ENCODE measurements at regions not wholly inside any gene's neighbourhood (a gene's known extent, or its start where the extent isn't known, plus 50 kb on each side); places are given as distances from the start of the nearest gene placed in this dataset.
"Not testable (repeated sequence)": the region's sequence is repeated elsewhere in the genome, so short reads cannot be mapped to it uniquely, and the experiment has no call there.

- TF ChIP-seq Cebpa-rat (IDR thresholded peaks at IDR 0.05): no peak
- Histone ChIP-seq H3K9ac (no peak overlapping the region), H4K20me1 (no peaks in the 10 kb centered on the region), H3K4me3 (no peak overlapping the region), H3K27me3 (no peaks in the 10 kb centered on the region), H3K36me3 (no peaks in the 10 kb centered on the region), H3K4me2 (no peak overlapping the region), H3K27ac (no peak overlapping the region), H3K4me1 (no peaks in the 10 kb centered on the region), H3K9me3 (no peaks in the 10 kb centered on the region)
Measured at GRCh38 chr1:189983166-189983890, 494.3 kb downstream of the BRINP3 start.

DNA sequence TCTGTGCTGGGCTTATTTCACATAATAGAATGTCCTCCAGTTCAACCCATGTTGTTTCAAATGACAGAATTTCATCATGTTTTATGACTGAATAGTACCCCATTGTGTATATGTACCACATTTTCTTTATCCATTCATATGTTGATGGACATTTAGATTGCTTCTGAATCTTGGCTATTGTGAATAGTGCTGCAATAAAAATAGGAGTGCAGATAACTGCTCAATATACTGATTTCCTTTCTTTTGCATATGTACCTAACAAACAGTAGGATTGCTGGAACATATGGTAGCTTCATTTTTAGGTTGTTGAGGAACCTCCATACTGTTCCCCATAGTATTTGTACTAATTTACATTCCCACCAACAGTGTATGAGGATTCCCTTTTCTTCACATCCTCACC lies 491.1 kb downstream of the BRINP3 start:
- H3K4me1 ChIP-seq: no peaks in the 10 kb centered on the region
- H3K9me3 ChIP-seq: no peaks in the 10 kb centered on the region
- H3K27me3 ChIP-seq: no peaks in the 10 kb centered on the region
- no peaks in the 10 kb centered on the region for H3K36me3 ChIP-seq
- H3K9ac ChIP-seq: no peak overlapping the region
- H3K27ac ChIP-seq: no peak overlapping the region
- no peak overlapping the region for H3K4me3 ChIP-seq
- TF ChIP-seq Cebpa-rat (IDR thresholded peaks at IDR 0.05): no peak
- H4K20me1 ChIP-seq: no peaks in the 10 kb centered on the region
- H3K4me2 ChIP-seq: no peak overlapping the region

GRCh38 chr1:189987509-189987908 lies 490.2 kb downstream of the BRINP3 start:
- Histone ChIP-seq H3K27ac (no peak overlapping the region), H3K27me3 (no peaks in the 10 kb centered on the region), H3K4me1 (no peaks in the 10 kb centered on the region), H3K9me3 (peaks cover 4% of the 10 kb centered on the region; the same call in 1 of the 2 replicates), H3K4me2 (no peak overlapping the region), H3K9ac (no peak overlapping the region), H4K20me1 (no peaks in the 10 kb centered on the region), H3K36me3 (no peaks in the 10 kb centered on the region), H3K4me3 (no peak overlapping the region)
- TF ChIP-seq Cebpa-rat (IDR thresholded peaks at IDR 0.05): no peak

GRCh38 chr1:189992856-189993255 lies 484.8 kb downstream of the BRINP3 start:
- peaks cover 11% of the 10 kb centered on the region for H3K9me3 ChIP-seq
- no peaks in the 10 kb centered on the region for H3K27me3 ChIP-seq
- no peak for TF ChIP-seq Cebpa-rat (IDR thresholded peaks at IDR 0.05)
- no peaks in the 10 kb centered on the region for H3K36me3 ChIP-seq
- no peaks in the 10 kb centered on the region for H3K4me1 ChIP-seq
- H4K20me1 ChIP-seq: no peaks in the 10 kb centered on the region
- no peak overlapping the region for H3K4me3 ChIP-seq
- H3K27ac ChIP-seq: no peak overlapping the region
- no peak overlapping the region for H3K9ac ChIP-seq
- no peak overlapping the region for H3K4me2 ChIP-seq

DNA sequence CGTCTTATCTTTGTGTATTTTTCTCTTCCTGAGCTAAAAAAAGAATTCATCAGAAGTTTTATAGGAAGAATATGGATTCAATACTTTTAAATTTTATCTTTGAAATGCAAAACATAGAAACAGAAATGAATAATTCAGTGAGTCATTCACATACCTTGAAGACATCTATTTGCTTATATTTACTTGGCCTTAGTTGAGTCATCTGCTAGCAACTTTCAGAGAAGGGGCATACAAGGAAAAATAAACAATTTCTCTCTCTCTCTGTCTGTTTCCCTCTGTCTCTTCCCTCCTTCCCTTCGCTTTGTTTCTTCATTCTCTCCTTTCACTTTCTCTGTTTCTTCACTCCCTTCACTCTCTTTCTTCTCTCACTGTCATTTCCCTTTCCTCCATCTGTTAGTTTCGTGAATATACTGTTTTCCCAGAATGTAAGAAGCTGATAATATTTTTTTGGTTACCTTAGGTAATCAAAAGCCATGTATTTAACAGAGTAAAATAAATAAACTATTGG lies 477.2 kb downstream of the BRINP3 start:
- Histone ChIP-seq H4K20me1 (no peaks in the 10 kb centered on the region), H3K36me3 (no peaks in the 10 kb centered on the region), H3K9ac (no peak overlapping the region), H3K9me3 (no peaks in the 10 kb centered on the region), H3K4me1 (no peaks in the 10 kb centered on the region), H3K27ac (no peak overlapping the region), H3K4me2 (no peak overlapping the region), H3K27me3 (no peaks in the 10 kb centered on the region), H3K4me3 (no peak overlapping the region)
- TF ChIP-seq Cebpa-rat (IDR thresholded peaks at IDR 0.05): no peak

DNA sequence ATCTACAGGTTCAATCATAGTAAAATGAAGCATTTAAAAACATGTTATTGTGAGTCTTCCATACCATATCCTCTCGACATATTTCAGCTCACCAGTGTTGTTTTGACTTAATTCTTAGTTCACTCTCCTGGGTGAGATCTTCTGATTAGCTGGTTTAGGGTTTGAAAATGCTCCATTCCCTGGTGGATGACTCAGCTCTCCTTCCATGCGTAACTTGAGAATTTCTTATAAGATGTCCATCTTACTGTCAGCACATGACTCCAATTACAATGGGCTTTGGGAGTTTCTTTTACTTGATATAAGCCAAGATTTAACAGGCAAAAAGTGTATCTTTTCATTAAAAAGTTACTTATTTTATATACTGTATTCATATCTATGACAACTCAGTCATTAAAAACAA lies 476.5 kb downstream of the BRINP3 start:
- Histone ChIP-seq H3K4me3 (no peak overlapping the region), H4K20me1 (no peaks in the 10 kb centered on the region), H3K4me1 (no peaks in the 10 kb centered on the region), H3K9ac (no peak overlapping the region), H3K9me3 (no peaks in the 10 kb centered on the region), H3K27me3 (no peaks in the 10 kb centered on the region), H3K4me2 (no peak overlapping the region), H3K27ac (no peak overlapping the region), H3K36me3 (no peaks in the 10 kb centered on the region)
- no peak for TF ChIP-seq Cebpa-rat (IDR thresholded peaks at IDR 0.05)

DNA sequence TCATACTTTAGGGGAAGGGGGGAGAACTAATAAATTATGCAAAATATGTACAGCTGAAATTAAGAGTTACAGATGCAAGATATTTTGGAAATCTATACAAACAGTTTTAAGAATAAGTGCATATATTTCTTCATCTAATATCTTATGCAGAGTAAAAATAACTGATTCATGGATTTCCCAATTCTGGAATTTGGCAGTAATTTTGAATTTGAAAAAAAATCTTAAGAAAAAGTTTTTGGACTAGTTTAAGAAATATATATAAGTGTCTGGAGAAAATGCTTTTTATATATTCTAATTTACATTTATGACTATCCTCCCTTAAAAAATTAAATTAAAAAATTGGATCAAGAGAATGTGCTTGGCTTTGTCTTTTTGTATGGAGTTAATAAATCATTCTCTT lies 474.3 kb downstream of the BRINP3 start:
- no peaks in the 10 kb centered on the region for H3K9me3 ChIP-seq
- H3K4me1 ChIP-seq: no peaks in the 10 kb centered on the region
- H4K20me1 ChIP-seq: no peaks in the 10 kb centered on the region
- no peak for TF ChIP-seq Cebpa-rat (IDR thresholded peaks at IDR 0.05)
- H3K27ac ChIP-seq: no peak overlapping the region
- no peaks in the 10 kb centered on the region for H3K36me3 ChIP-seq
- H3K4me2 ChIP-seq: no peak overlapping the region
- H3K27me3 ChIP-seq: no peaks in the 10 kb centered on the region
- H3K4me3 ChIP-seq: no peak overlapping the region
- no peak overlapping the region for H3K9ac ChIP-seq

DNA sequence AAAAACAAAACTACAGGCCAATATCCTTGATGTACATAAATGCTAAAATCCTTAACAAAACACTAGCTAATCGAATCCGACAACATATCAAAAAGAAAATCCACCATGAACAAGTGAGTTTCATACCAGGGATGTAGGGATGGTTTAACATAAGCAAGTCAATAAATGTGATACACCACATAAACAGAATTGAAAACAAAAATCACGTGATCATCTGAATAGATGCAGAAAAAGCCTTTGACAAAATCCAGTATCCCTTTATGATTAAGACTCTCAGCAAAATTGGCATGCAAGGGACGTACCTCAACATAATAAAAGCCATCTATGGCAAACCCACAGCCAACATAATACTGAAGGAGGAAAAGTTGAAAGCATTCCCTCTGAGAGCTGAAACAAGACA lies 466.1 kb downstream of the BRINP3 start:
- no peak overlapping the region for H3K4me3 ChIP-seq
- H3K4me1 ChIP-seq: no peaks in the 10 kb centered on the region
- no peak overlapping the region for H3K4me2 ChIP-seq
- H3K9me3 ChIP-seq: no peaks in the 10 kb centered on the region
- no peaks in the 10 kb centered on the region for H4K20me1 ChIP-seq
- no peaks in the 10 kb centered on the region for H3K36me3 ChIP-seq
- TF ChIP-seq Cebpa-rat (IDR thresholded peaks at IDR 0.05): no peak
- no peak overlapping the region for H3K27ac ChIP-seq
- H3K9ac ChIP-seq: no peak overlapping the region
- H3K27me3 ChIP-seq: no peaks in the 10 kb centered on the region

DNA sequence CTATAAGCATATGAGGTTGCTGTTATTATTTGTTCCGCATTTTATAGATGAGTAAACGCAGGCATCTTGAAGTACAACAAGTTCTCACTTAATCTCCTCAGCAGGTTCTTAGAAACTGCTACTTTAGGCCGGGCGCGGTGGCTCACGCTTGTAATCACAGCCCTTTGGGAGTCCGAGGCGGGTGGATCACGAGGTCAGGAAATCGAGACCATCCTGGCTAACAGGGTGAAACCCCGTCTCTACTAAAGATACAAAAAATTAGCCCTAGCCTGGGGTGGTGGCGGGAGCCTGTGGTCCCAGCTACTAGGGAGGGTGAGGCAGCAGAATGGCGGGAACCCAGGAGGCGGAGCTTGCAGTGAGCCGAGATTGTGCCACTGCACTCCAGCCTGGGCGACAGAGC lies 458.5 kb downstream of the BRINP3 start:
- H3K27me3 ChIP-seq, H3K36me3 ChIP-seq, H3K9ac ChIP-seq, H3K4me1 ChIP-seq, H3K4me2 ChIP-seq, H3K4me3 ChIP-seq, H3K9me3 ChIP-seq, H3K27ac ChIP-seq, H4K20me1 ChIP-seq: not testable (repeated sequence)

DNA sequence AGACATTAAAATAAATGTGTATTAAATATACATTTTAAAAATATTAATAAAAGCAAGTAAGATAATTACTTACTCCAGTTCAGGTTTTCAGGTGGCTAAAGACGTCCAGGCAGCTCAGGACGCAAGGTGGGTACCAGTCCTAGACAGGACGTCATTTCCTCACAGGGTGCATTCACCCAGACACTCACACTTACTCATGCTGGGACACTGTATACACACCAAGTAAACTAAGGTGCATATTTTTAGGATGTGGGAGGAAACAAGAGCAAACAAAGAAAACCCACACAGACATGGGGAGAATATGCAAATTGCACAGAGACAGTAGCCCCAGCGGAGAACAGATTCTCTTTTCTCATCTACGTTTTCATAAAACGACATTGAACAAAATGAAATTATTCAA lies 457.9 kb downstream of the BRINP3 start:
- no peak overlapping the region for H3K4me2 ChIP-seq
- H3K27ac ChIP-seq: no peak overlapping the region
- H3K27me3 ChIP-seq: no peaks in the 10 kb centered on the region
- 0 out of 2 replicates have a peak, but pooled peaks cover 4% of the 10 kb centered on the region for H3K9me3 ChIP-seq
- H3K4me3 ChIP-seq: no peak overlapping the region
- H3K9ac ChIP-seq: no peak overlapping the region
- no peaks in the 10 kb centered on the region for H3K36me3 ChIP-seq
- H3K4me1 ChIP-seq: no peaks in the 10 kb centered on the region
- H4K20me1 ChIP-seq: no peaks in the 10 kb centered on the region
- TF ChIP-seq Cebpa-rat (IDR thresholded peaks at IDR 0.05): no peak

- Histone ChIP-seq H3K9ac (no peak overlapping the region), H3K4me1 (no peaks in the 10 kb centered on the region), H3K9me3 (0 out of 2 replicates have a peak, but pooled peaks cover 4% of the 10 kb centered on the region), H4K20me1 (no peaks in the 10 kb centered on the region), H3K4me3 (no peak overlapping the region), H3K4me2 (no peak overlapping the region), H3K36me3 (no peaks in the 10 kb centered on the region), H3K27ac (no peak overlapping the region), H3K27me3 (no peaks in the 10 kb centered on the region)
- TF ChIP-seq Cebpa-rat (IDR thresholded peaks at IDR 0.05): no peak
Measured at GRCh38 chr1:190022709-190023108, 455.0 kb downstream of the BRINP3 start.

All from BLaER1 (cell line).